ENCODE measurements at regions not wholly inside any gene's neighbourhood (a gene's known extent, or its start where the extent isn't known, plus 50 kb on each side); places are given as distances from the start of the nearest gene placed in this dataset.

GRCh38 chr14:98993818-98994217 lies 278.2 kb downstream of the BCL11B start:
- H3K27ac ChIP-seq (ENCODE audit: low read depth in 2 of 2, low read length in 2 of 2) = no peak overlapping the region
- DNase-seq = no peak
- no peaks in the 10 kb centered on the region for H3K9me3 ChIP-seq (ENCODE audit: control insufficient read depth in 2 of 3, insufficient read depth in 1 of 3, low read length in 3 of 3)
- TF ChIP-seq, protein P1, sequence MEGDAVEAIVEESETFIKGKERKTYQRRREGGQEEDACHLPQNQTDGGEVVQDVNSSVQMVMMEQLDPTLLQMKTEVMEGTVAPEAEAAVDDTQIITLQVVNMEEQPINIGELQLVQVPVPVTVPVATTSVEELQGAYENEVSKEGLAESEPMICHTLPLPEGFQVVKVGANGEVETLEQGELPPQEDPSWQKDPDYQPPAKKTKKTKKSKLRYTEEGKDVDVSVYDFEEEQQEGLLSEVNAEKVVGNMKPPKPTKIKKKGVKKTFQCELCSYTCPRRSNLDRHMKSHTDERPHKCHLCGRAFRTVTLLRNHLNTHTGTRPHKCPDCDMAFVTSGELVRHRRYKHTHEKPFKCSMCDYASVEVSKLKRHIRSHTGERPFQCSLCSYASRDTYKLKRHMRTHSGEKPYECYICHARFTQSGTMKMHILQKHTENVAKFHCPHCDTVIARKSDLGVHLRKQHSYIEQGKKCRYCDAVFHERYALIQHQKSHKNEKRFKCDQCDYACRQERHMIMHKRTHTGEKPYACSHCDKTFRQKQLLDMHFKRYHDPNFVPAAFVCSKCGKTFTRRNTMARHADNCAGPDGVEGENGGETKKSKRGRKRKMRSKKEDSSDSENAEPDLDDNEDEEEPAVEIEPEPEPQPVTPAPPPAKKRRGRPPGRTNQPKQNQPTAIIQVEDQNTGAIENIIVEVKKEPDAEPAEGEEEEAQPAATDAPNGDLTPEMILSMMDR (IDR thresholded peaks at IDR 0.05; ENCODE audit: borderline replicate concordance, extremely low read depth, insufficient read depth) = no peak
- no peak overlapping the region for H3K4me3 ChIP-seq (ENCODE audit: low read length in 3 of 3)
- H3K4me1 ChIP-seq (ENCODE audit: control insufficient read depth in 2 of 3, insufficient read depth in 2 of 3, low read depth in 1 of 3, low read length in 3 of 3) = no peaks in the 10 kb centered on the region
- no peaks in the 10 kb centered on the region for H3K36me3 ChIP-seq (ENCODE audit: control insufficient read depth in 2 of 3, insufficient read depth in 3 of 3, low read length in 3 of 3)
- no peak overlapping the region for H3K9ac ChIP-seq (ENCODE audit: low read length in 3 of 3)
- H3K27me3 ChIP-seq (ENCODE audit: control insufficient read depth, insufficient read depth, low read length) = no peaks in the 10 kb centered on the region
- intact Hi-C loops (cut with DNase I) = no loop called here
- FAIRE-seq = no peak

- DNase-seq (no peak), FAIRE-seq (no peak)
- H3K4me1 ChIP-seq (ENCODE audit: control insufficient read depth in 2 of 3, insufficient read depth in 2 of 3, low read depth in 1 of 3, low read length in 3 of 3) = no peaks in the 10 kb centered on the region
- intact Hi-C loops (cut with DNase I) = no loop called here
- H3K9ac ChIP-seq (ENCODE audit: low read length in 3 of 3) = no peak overlapping the region
- H3K9me3 ChIP-seq (ENCODE audit: control insufficient read depth in 2 of 3, insufficient read depth in 1 of 3, low read length in 3 of 3) = no peaks in the 10 kb centered on the region
- no peak overlapping the region for H3K27ac ChIP-seq (ENCODE audit: low read depth in 2 of 2, low read length in 2 of 2)
- H3K36me3 ChIP-seq (ENCODE audit: control insufficient read depth in 2 of 3, insufficient read depth in 3 of 3, low read length in 3 of 3) = no peaks in the 10 kb centered on the region
- no peaks in the 10 kb centered on the region for H3K27me3 ChIP-seq (ENCODE audit: control insufficient read depth, insufficient read depth, low read length)
- TF ChIP-seq, protein P1 (IDR thresholded peaks at IDR 0.05; ENCODE audit: borderline replicate concordance, extremely low read depth, insufficient read depth) = no peak
- no peak overlapping the region for H3K4me3 ChIP-seq (ENCODE audit: low read length in 3 of 3)
Observed at GRCh38 chr14:98994561-98994960, 277.4 kb downstream of the BCL11B start.

- Histone ChIP-seq H3K36me3 (ENCODE audit: control insufficient read depth in 2 of 3, insufficient read depth in 3 of 3, low read length in 3 of 3) (no peaks in the 10 kb centered on the region), H3K4me1 (ENCODE audit: control insufficient read depth in 2 of 3, insufficient read depth in 2 of 3, low read depth in 1 of 3, low read length in 3 of 3) (no peaks in the 10 kb centered on the region), H3K27me3 (ENCODE audit: control insufficient read depth, insufficient read depth, low read length) (no peaks in the 10 kb centered on the region), H3K4me3 (ENCODE audit: low read length in 3 of 3) (no peak overlapping the region), H3K27ac (ENCODE audit: low read depth in 2 of 2, low read length in 2 of 2) (no peak overlapping the region), H3K9me3 (ENCODE audit: control insufficient read depth in 2 of 3, insufficient read depth in 1 of 3, low read length in 3 of 3) (no peaks in the 10 kb centered on the region), H3K9ac (ENCODE audit: low read length in 3 of 3) (no peak overlapping the region)
- FAIRE-seq (no peak), DNase-seq (no peak)
- TF ChIP-seq, protein P1 (IDR thresholded peaks at IDR 0.05; ENCODE audit: borderline replicate concordance, extremely low read depth, insufficient read depth) = no peak
- intact Hi-C loops (cut with DNase I) = no loop called here
Observed at GRCh38 chr14:98997526-98998205, 274.3 kb downstream of the BCL11B start.

GRCh38 chr14:98999345-98999744 lies 272.7 kb downstream of the BCL11B start:
- FAIRE-seq (no peak), DNase-seq (no peak)
- Histone ChIP-seq H3K36me3 (ENCODE audit: control insufficient read depth in 2 of 3, insufficient read depth in 3 of 3, low read length in 3 of 3) (no peaks in the 10 kb centered on the region), H3K4me1 (ENCODE audit: control insufficient read depth in 2 of 3, insufficient read depth in 2 of 3, low read depth in 1 of 3, low read length in 3 of 3) (no peaks in the 10 kb centered on the region), H3K4me3 (ENCODE audit: low read length in 3 of 3) (no peak overlapping the region), H3K9me3 (ENCODE audit: control insufficient read depth in 2 of 3, insufficient read depth in 1 of 3, low read length in 3 of 3) (no peaks in the 10 kb centered on the region), H3K27me3 (ENCODE audit: control insufficient read depth, insufficient read depth, low read length) (no peaks in the 10 kb centered on the region), H3K27ac (ENCODE audit: low read depth in 2 of 2, low read length in 2 of 2) (no peak overlapping the region), H3K9ac (ENCODE audit: low read length in 3 of 3) (no peak overlapping the region)
- intact Hi-C loops (cut with DNase I) = no loop called here
- TF ChIP-seq, protein P1 (IDR thresholded peaks at IDR 0.05; ENCODE audit: borderline replicate concordance, extremely low read depth, insufficient read depth) = no peak

Measured in kidney (tissue), 13 donors.